D721Med (cell line): ENCODE measurements at regions not wholly inside any gene's neighbourhood (a gene's known extent, or its start where the extent isn't known, plus 50 kb on each side); places are given as distances from the start of the nearest gene placed in this dataset.

Experiments
- DNase-seq: peaks from one replicate; pipeline ENCODE4 v3.0.0; 2011; ENCODE audit warnings: low spot score; ENCODE audit not compliant: insufficient read length
- FAIRE-seq: peaks from 2 replicates; lab custom pipeline; 2011; peaks lifted over from hg19 to GRCh38; lab: Jason Lieb, UNC
- TF ChIP-seq, protein P1 (sequence below): IDR thresholded peaks from 2 replicates; pipeline ENCODE4 v1.5.1; 2012; ENCODE audit warnings: mild to moderate bottlenecking, control low read depth; ENCODE audit not compliant: insufficient read depth; ENCODE audit errors: missing control alignments

DNA sequence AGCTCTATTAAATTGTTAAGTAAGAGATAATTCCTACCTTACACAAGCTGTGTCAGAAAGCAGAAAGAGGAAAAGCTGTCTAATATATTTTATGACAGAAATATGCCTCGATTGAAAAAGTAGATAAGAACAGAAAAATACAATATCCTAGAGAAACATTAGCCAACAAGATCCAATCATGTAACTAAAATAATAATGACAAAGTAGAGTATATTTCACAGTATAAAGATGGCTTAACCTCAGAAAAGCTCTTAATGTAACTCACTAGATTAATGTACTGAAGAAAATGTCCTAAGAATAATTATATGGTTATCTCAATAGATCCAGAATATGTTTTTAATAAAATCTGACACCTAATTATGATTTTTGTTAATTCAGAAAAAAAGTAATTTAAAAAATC lies 89.8 kb upstream of the HABP2 start:
- FAIRE-seq, result no peak
- TF ChIP-seq, protein P1, sequence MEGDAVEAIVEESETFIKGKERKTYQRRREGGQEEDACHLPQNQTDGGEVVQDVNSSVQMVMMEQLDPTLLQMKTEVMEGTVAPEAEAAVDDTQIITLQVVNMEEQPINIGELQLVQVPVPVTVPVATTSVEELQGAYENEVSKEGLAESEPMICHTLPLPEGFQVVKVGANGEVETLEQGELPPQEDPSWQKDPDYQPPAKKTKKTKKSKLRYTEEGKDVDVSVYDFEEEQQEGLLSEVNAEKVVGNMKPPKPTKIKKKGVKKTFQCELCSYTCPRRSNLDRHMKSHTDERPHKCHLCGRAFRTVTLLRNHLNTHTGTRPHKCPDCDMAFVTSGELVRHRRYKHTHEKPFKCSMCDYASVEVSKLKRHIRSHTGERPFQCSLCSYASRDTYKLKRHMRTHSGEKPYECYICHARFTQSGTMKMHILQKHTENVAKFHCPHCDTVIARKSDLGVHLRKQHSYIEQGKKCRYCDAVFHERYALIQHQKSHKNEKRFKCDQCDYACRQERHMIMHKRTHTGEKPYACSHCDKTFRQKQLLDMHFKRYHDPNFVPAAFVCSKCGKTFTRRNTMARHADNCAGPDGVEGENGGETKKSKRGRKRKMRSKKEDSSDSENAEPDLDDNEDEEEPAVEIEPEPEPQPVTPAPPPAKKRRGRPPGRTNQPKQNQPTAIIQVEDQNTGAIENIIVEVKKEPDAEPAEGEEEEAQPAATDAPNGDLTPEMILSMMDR, result no peak
- no peak for DNase-seq

DNA sequence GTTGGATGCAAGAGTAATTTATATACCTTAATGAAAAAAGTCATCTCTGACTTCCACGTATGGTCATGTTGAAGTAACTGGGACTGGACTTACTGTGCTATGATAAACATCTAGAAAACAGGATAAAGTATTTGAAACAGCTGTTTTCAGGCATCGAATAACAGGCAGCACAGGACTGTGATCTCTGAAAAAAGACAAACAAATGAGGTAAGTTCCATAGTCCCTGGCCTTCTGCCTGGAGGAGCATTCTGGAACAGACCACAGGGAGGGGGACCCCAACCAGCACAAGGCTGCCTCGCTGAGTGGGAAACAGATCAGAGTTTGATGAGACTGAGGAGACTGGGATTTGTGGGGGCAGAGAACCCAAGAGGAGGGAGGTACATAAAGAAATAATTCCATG lies 89.1 kb upstream of the HABP2 start:
- TF ChIP-seq, protein P1, result no peak
- FAIRE-seq (no peak), DNase-seq (no peak)

GRCh38 chr10:113469796-113470195 lies 83.1 kb upstream of the HABP2 start:
- TF ChIP-seq, protein P1, result no peak
- DNase-seq, result no peak
- FAIRE-seq, result no peak

DNA sequence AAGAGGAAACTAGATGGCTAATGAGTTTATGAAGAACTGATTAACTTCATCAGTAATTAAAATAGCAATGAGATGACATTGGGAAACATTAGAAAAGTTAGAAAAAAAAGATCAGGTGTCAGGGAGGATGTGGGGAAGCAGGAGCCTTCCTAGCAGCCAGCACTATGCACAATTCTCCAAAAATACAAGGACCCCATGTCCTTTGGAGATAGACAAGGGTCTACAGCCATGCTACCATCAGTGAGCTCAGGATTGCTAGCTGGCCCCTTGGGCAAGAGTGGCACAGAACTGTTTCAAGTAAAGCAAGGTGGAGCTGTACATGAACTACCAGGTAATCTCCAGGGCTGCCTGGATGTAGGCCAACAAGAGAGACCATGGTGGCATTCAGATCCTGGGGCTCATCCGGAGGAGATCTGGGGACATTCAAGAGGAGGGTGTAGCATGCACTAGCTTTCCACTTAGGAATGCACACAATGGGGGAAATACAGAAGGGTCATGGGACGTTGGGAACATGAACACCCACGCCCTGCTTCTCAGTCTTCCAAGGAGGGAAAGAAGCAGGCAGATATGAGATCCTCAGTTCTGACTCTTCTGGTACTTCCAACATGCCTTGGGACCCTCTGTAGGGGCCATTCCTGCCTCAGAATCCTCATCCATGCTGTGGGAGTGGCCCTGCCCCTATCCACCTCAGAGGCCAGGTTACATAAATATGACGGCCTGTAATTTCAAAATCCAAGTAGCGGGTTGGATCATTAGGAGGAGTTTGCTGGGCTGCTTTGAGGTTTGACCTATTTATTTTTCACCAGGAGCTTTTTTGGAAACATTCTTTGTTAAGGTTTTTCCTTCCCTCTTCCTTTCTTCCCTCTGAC lies 82.2 kb upstream of the HABP2 start:
- FAIRE-seq (no peak), DNase-seq (no peak)
- TF ChIP-seq, protein P1, result no peak

GRCh38 chr10:113471241-113471996 lies 81.4 kb upstream of the HABP2 start:
- FAIRE-seq, result no peak
- TF ChIP-seq, protein P1, result no peak

GRCh38 chr10:113473011-113473410 lies 79.8 kb upstream of the HABP2 start:
- FAIRE-seq (no peak), DNase-seq (no peak)
- TF ChIP-seq, protein P1, result no peak

More at GRCh38 chr10:113471241-113471996, 81.4 kb upstream of the HABP2 start:
- no peak for DNase-seq
